SK-N-MC (cell line): ENCODE measurements at regions not wholly inside any gene's neighbourhood (a gene's known extent, or its start where the extent isn't known, plus 50 kb on each side); places are given as distances from the start of the nearest gene placed in this dataset.

ENCODE experiments used
- EZH2 ChIP-seq: fragments of 200-600 bp; sonication (generic); IDR thresholded peaks from one replicate; pipeline ENCODE4 v1.6.1; 2017; ENCODE audit warnings: antibody characterized with exemption
- POLR2AphosphoS5 ChIP-seq: IDR thresholded peaks from 2 replicates; pipeline ENCODE4 v1.6.1; 2012; ENCODE audit warnings: mild to moderate bottlenecking, low read depth, low read length, borderline replicate concordance

- TF ChIP-seq EZH2 = no peak
- no peak for TF ChIP-seq POLR2AphosphoS5
Measured at GRCh38 chr20:57759724-57760123, 49.9 kb upstream of the PMEPA1 start.
